ENCODE measurements at regions not wholly inside any gene's neighbourhood (a gene's known extent, or its start where the extent isn't known, plus 50 kb on each side); places are given as distances from the start of the nearest gene placed in this dataset. TPM values are rescaled to one million over a fixed set of nuclear protein-coding genes. Genes with fewer than 3 reads are reported as not detected.

DNA sequence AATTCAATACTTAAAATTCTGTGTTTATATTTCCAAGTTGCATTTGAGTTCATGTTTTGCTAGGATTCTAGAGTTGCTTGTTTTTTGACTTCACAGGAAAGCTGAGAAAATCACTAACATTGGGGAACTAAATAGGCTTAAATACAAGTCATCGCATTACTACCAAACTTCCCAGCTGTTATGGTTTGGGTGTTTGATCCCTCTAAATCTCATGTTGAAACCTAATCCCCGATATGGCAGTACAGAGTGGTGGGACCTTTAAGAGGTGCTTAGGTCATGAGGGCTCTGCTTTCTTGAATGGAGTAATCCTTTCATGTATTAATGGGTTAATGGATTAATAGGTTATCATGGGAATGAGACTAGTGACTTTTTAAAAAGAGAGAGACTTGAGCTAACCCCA, 77.2 kb upstream of the ARPP21 start:
- Histone ChIP-seq H3K27ac (ENCODE audit: low read length, poor library complexity, severe bottlenecking) (no peak overlapping the region), H4K8ac (ENCODE audit: low read length) (no peak overlapping the region), H3K4me3 (ENCODE audit: insufficient read depth in 1 of 2, low read depth in 1 of 2, low read length in 2 of 2) (no peak overlapping the region), H3K18ac (ENCODE audit: low read depth in 1 of 2, low read length in 2 of 2) (no peak overlapping the region), H3K14ac (ENCODE audit: low read length in 2 of 2) (no peak overlapping the region), H2AK5ac (ENCODE audit: low read length, severe bottlenecking) (no peak overlapping the region), H3K27me3 (ENCODE audit: control insufficient read depth in 1 of 2, insufficient read depth in 1 of 2, low read length in 2 of 2) (no peaks in the 10 kb centered on the region), H3K36me3 (ENCODE audit: control insufficient read depth in 1 of 2, insufficient read depth in 2 of 2, low read depth in 1 of 2, low read length in 2 of 2) (no peaks in the 10 kb centered on the region), H3K4ac (ENCODE audit: low read depth in 1 of 2, low read length in 2 of 2) (no peak overlapping the region), H3K4me1 (ENCODE audit: control insufficient read depth, insufficient read depth, low read depth, low read length) (no peaks in the 10 kb centered on the region), H3K23ac (ENCODE audit: low read length in 2 of 2) (no peak overlapping the region), H3K79me1 (replicated peaks; ENCODE audit: low read length, poor library complexity, severe bottlenecking) (no peaks in the 10 kb centered on the region), H2BK12ac (ENCODE audit: low read length in 2 of 2) (no peak overlapping the region), H2AFZ (ENCODE audit: low read depth, low read length) (no peak overlapping the region), H2BK15ac (ENCODE audit: low read depth, poor library complexity, severe bottlenecking) (no peak overlapping the region), H2BK120ac (ENCODE audit: low read depth, low read length) (no peak overlapping the region), H4K91ac (ENCODE audit: low read length) (no peak overlapping the region), H2BK5ac (ENCODE audit: low read depth, low read length, poor library complexity, severe bottlenecking) (no peak overlapping the region), H3K9ac (ENCODE audit: low read length) (no peak overlapping the region), H3K4me2 (ENCODE audit: low read length, poor library complexity, severe bottlenecking) (no peak overlapping the region), H3K9me3 (ENCODE audit: control insufficient read depth, low read length) (peaks cover 15% of the 10 kb centered on the region)
- 100% methylated on average over 2 of the region's 2 CpGs for WGBS
- DNase-seq: no peak

- no peak overlapping the region for H3K27ac ChIP-seq (ENCODE audit: low read length, poor library complexity, severe bottlenecking)
- no peak overlapping the region for H2BK12ac ChIP-seq (ENCODE audit: low read length in 2 of 2)
- H3K23ac ChIP-seq (ENCODE audit: low read length in 2 of 2): no peak overlapping the region
- H3K4me2 ChIP-seq (ENCODE audit: low read length, poor library complexity, severe bottlenecking): no peak overlapping the region
- no peak overlapping the region for H2BK15ac ChIP-seq (ENCODE audit: low read depth, poor library complexity, severe bottlenecking)
- no peak overlapping the region for H2AFZ ChIP-seq (ENCODE audit: low read depth, low read length)
- no peaks in the 10 kb centered on the region for H3K4me1 ChIP-seq (ENCODE audit: control insufficient read depth, insufficient read depth, low read depth, low read length)
- no peaks in the 10 kb centered on the region for H3K9me3 ChIP-seq (ENCODE audit: control insufficient read depth, low read length)
- H3K18ac ChIP-seq (ENCODE audit: low read depth in 1 of 2, low read length in 2 of 2): no peak overlapping the region
- no peaks in the 10 kb centered on the region for H3K27me3 ChIP-seq (ENCODE audit: control insufficient read depth in 1 of 2, insufficient read depth in 1 of 2, low read length in 2 of 2)
- no peak overlapping the region for H4K8ac ChIP-seq (ENCODE audit: low read length)
- no peak overlapping the region for H3K4me3 ChIP-seq (ENCODE audit: insufficient read depth in 1 of 2, low read depth in 1 of 2, low read length in 2 of 2)
- H2AK5ac ChIP-seq (ENCODE audit: low read length, severe bottlenecking): no peak overlapping the region
- H3K9ac ChIP-seq (ENCODE audit: low read length): no peak overlapping the region
- H3K4ac ChIP-seq (ENCODE audit: low read depth in 1 of 2, low read length in 2 of 2): no peak overlapping the region
- H2BK5ac ChIP-seq (ENCODE audit: low read depth, low read length, poor library complexity, severe bottlenecking): no peak overlapping the region
- no peaks in the 10 kb centered on the region for H3K36me3 ChIP-seq (ENCODE audit: control insufficient read depth in 1 of 2, insufficient read depth in 2 of 2, low read depth in 1 of 2, low read length in 2 of 2)
- DNase-seq: no peak
- no peak overlapping the region for H3K14ac ChIP-seq (ENCODE audit: low read length in 2 of 2)
- H3K79me1 ChIP-seq (replicated peaks; ENCODE audit: low read length, poor library complexity, severe bottlenecking): no peaks in the 10 kb centered on the region
- no peak overlapping the region for H2BK120ac ChIP-seq (ENCODE audit: low read depth, low read length)
- no peak overlapping the region for H4K91ac ChIP-seq (ENCODE audit: low read length)
Measured at GRCh38 chr3:35565048-35565447, 74.3 kb upstream of the ARPP21 start.

Small RNA genes in the stretch of these regions (small RNA-seq; reads per million reads assigned to genes)
- gene RNU6-243P (ENCODE audit: low read depth): not detected

All from mesenchymal stem cell (in vitro differentiated cells and primary cell).